HepG2 (cell line): ENCODE measurements at regions not wholly inside any gene's neighbourhood (a gene's known extent, or its start where the extent isn't known, plus 50 kb on each side); places are given as distances from the start of the nearest gene placed in this dataset.

Experiments used
- SP1 ChIP-seq, 2 experiments: fragments of 450-650 bp in 1 of 2; sonication (generic) in 1 of 2; formaldehyde crosslinking in 1 of 2; IDR thresholded peaks; 2 replicates each; pipeline versions ENCODE4 v1.4.0 to v1.6.1; 2016 to 2020; ENCODE audit warnings: missing genetic modification reagents in 1 of 2
- ZBTB8A ChIP-seq: sonication (generic); formaldehyde crosslinking; IDR thresholded peaks from 2 replicates; pipeline ENCODE4 v1.4.0; 2020; ENCODE audit warnings: mild to moderate bottlenecking, low read depth, missing genetic modification reagents, borderline replicate concordance
- ZNF644 ChIP-seq: IDR thresholded peaks from 2 replicates; pipeline ENCODE4 v1.6.1; 2016; ENCODE audit warnings: low read depth
- ZNF749 ChIP-seq: sonication (generic); formaldehyde crosslinking; IDR thresholded peaks from 2 replicates; pipeline ENCODE4 v1.8.0; 2022; ENCODE audit warnings: mild to moderate bottlenecking, missing genetic modification reagents, moderate library complexity, borderline replicate concordance
- TF ChIP-seq, protein P1 (sequence below): sonication (generic); formaldehyde crosslinking; IDR thresholded peaks from 2 replicates; pipeline ENCODE4 v1.5.0; 2020; ENCODE audit warnings: mild to moderate bottlenecking, missing genetic modification reagents, moderate library complexity
- TF ChIP-seq, protein P2 (sequence below): sonication (generic); formaldehyde crosslinking; IDR thresholded peaks from 2 replicates; pipeline ENCODE4 v1.4.0; 2020; ENCODE audit warnings: mild to moderate bottlenecking, low read depth, missing genetic modification reagents

DNA sequence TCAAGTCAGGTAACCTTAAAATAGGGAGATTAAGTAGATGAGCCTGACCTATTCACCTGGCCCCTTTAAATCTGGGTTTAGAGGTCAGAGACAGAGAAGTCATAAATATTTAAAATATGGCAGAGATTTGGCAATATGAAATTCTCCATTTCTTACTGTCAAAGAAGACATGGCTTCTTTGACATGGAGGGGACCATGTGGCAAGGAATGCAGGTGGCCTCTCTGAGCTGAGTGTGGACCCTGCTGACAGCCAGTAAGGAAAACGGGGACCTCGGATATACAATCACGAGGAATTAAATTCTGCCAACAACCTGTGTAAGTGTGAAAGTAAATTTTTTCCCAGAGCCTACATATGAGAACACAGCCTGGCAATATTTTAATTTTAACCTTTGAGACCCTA is 427.5 kb upstream of the PROX1 start:
- TF ChIP-seq, protein P1, sequence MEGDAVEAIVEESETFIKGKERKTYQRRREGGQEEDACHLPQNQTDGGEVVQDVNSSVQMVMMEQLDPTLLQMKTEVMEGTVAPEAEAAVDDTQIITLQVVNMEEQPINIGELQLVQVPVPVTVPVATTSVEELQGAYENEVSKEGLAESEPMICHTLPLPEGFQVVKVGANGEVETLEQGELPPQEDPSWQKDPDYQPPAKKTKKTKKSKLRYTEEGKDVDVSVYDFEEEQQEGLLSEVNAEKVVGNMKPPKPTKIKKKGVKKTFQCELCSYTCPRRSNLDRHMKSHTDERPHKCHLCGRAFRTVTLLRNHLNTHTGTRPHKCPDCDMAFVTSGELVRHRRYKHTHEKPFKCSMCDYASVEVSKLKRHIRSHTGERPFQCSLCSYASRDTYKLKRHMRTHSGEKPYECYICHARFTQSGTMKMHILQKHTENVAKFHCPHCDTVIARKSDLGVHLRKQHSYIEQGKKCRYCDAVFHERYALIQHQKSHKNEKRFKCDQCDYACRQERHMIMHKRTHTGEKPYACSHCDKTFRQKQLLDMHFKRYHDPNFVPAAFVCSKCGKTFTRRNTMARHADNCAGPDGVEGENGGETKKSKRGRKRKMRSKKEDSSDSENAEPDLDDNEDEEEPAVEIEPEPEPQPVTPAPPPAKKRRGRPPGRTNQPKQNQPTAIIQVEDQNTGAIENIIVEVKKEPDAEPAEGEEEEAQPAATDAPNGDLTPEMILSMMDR (CRISPR knock-in tag) = no peak
- TF ChIP-seq ZNF644 (CRISPR knock-in tag) (no peak), SP1 (IDR thresholded peaks at IDR 0.05) (no peak), SP1 (CRISPR knock-in tag; IDR thresholded peaks at IDR 0.05) (no peak), ZNF749 (CRISPR knock-in tag) (no peak), ZBTB8A (CRISPR knock-in tag) (no peak)
- TF ChIP-seq, protein P2, sequence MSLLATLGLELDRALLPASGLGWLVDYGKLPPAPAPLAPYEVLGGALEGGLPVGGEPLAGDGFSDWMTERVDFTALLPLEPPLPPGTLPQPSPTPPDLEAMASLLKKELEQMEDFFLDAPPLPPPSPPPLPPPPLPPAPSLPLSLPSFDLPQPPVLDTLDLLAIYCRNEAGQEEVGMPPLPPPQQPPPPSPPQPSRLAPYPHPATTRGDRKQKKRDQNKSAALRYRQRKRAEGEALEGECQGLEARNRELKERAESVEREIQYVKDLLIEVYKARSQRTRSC = no peak
